K562 (cell line): ENCODE measurements at regions not wholly inside any gene's neighbourhood (a gene's known extent, or its start where the extent isn't known, plus 50 kb on each side); places are given as distances from the start of the nearest gene placed in this dataset.

Source experiments
- ATAC-seq: fragments of 200-7000 bp; cut with Tn5 transposase; 3 replicates; pipeline ENCODE4 v1.9.1; 2020; ENCODE audit warnings: moderate library complexity
- BruUV-seq: library from RNA; stranded (reverse); fragments of 400-500 nt; replicated peaks from 2 replicates; lab custom pipeline; 2021; lab: Mats Ljungman, UMichigan
- CTCF ChIA-PET: fragments of 300-600 bp; formaldehyde crosslinking; extraction: SDS; loops from one replicate; lab custom pipeline; 2021; ENCODE audit warnings: low intra/inter-chr PET ratio; lab: Yijun Ruan, JAX
- POLR2A ChIA-PET: fragments of 300-600, 350-650 bp; sonication (Branson Sonifier 250); formaldehyde crosslinking; extraction: SDS; loops from one replicate; lab custom pipeline; 2021; ENCODE audit warnings: antibody characterized with exemption, inconsistent platforms; lab: Yijun Ruan, JAX
- DNase-seq, 4 experiments: peaks; one replicate each; pipeline versions ENCODE4 v3.0.0 to v3.0.0-alpha.2; 2011 to 2018; ENCODE audit warnings: low spot score in 3 of 4, mixed read lengths in 3 of 4; ENCODE audit errors: extremely low read depth in 1 of 4
- FAIRE-seq: peaks from 2 replicates; lab custom pipeline; 2011; peaks lifted over from hg19 to GRCh38; lab: Jason Lieb, UNC
- H2AFZ ChIP-seq: 2 replicates; pipeline ENCODE4 v1.6.0; 2011; ENCODE audit warnings: low read depth, low read length, control low read depth, inconsistent platforms
- H3K27ac ChIP-seq: fragments of 200-600 bp; 3 replicates; pipeline ENCODE4 v1.8.0; 2011; ENCODE audit warnings: low read depth, mild to moderate bottlenecking, control low read depth, inconsistent platforms, low read length, moderate library complexity, mixed read lengths; ENCODE audit errors: extremely low read depth
- H3K27me3 ChIP-seq, 2 experiments: fragments of 300-600 bp in 1 of 2; 2 replicates in 1 of 2; 3 replicates in 1 of 2; pipeline versions ENCODE4 v1.6.0 to v1.8.0; 2011; ENCODE audit warnings: inconsistent platforms in 2 of 2, low read length in 2 of 2, mild to moderate bottlenecking in 1 of 2, mixed read lengths in 1 of 2, moderate library complexity in 1 of 2; ENCODE audit not compliant: control insufficient read depth in 2 of 2, insufficient read depth in 2 of 2
- H3K36me3 ChIP-seq: fragments of 300-600 bp; 3 replicates; pipeline ENCODE4 v1.8.0; 2011; ENCODE audit warnings: mild to moderate bottlenecking, low read length, inconsistent platforms; ENCODE audit not compliant: control insufficient read depth, insufficient read depth
- H3K4me1 ChIP-seq, 2 experiments: fragments of 200-600 bp in 1 of 2; replicated peaks in 1 of 2; 2 replicates in 1 of 2; 3 replicates in 1 of 2; pipeline versions ENCODE4 v1.5.1 to v1.8.0; 2011; ENCODE audit warnings: inconsistent platforms in 2 of 2, low read length in 2 of 2, mild to moderate bottlenecking in 1 of 2, mixed read lengths in 1 of 2, moderate library complexity in 1 of 2; ENCODE audit not compliant: control insufficient read depth in 2 of 2, insufficient read depth in 2 of 2
- H3K4me2 ChIP-seq: 2 replicates; pipeline ENCODE4 v1.6.1; 2011; ENCODE audit warnings: low read length, control low read depth, inconsistent platforms, mixed read lengths; ENCODE audit not compliant: insufficient read depth
- H3K4me3 ChIP-seq: fragments of 200-600 bp; sonication (generic), shearing (Covaris generic); 2 replicates; pipeline ENCODE4 v1.5.1; 2016; ENCODE audit warnings: control low read depth, inconsistent platforms
- H3K79me2 ChIP-seq: fragments of 200-600 bp; 3 replicates; pipeline ENCODE4 v1.8.0; 2011; ENCODE audit warnings: low read length, inconsistent platforms; ENCODE audit not compliant: control insufficient read depth, insufficient read depth
- H3K9ac ChIP-seq, 2 experiments: 2 replicates each; pipeline versions ENCODE4 v1.6.0 to v1.6.1; 2011; ENCODE audit warnings: low read depth in 2 of 2, low read length in 2 of 2, control low read depth in 1 of 2, inconsistent platforms in 1 of 2, mild to moderate bottlenecking in 1 of 2, mixed read lengths in 1 of 2; ENCODE audit not compliant: insufficient read depth in 1 of 2
- H3K9me1 ChIP-seq: one replicate; pipeline ENCODE4 v1.6.0; 2011; ENCODE audit warnings: inconsistent platforms, mild to moderate bottlenecking, low read length, moderate library complexity; ENCODE audit not compliant: control insufficient read depth, insufficient read depth
- H3K9me3 ChIP-seq: replicated peaks from 2 replicates; pipeline ENCODE4 v1.5.1; 2011; ENCODE audit warnings: low read depth, low read length, inconsistent platforms; ENCODE audit not compliant: control insufficient read depth, insufficient read depth
- H4K20me1 ChIP-seq: replicated peaks from 2 replicates; pipeline ENCODE4 v1.6.1; 2011; ENCODE audit warnings: low read length, inconsistent platforms, mixed read lengths; ENCODE audit not compliant: control insufficient read depth, insufficient read depth
- CEBPG ChIP-seq, 3 experiments: fragments of 200-800 bp in 1 of 3; sonication (Bioruptor generic) in 1 of 3; sonication (generic) in 1 of 3; formaldehyde crosslinking in 1 of 3; IDR thresholded peaks in 2 of 3; conservative IDR thresholded peaks in 1 of 3; 2 replicates each; pipeline versions ENCODE4 v1.6.1 to v1.8.0; 2016 to 2022; ENCODE audit warnings: missing compliant biosample characterization in 2 of 3, missing genetic modification characterization in 2 of 3, mild to moderate bottlenecking in 1 of 3, missing genetic modification reagents in 1 of 3
- ESRRB ChIP-seq: fragments of 250-450 bp; sonication (Bioruptor Pico); IDR thresholded peaks from 2 replicates; pipeline ENCODE4 v1.5.0; 2020; ENCODE audit warnings: mild to moderate bottlenecking, moderate library complexity, borderline replicate concordance
- FIP1L1 ChIP-seq: fragments of 200-400 bp; formaldehyde crosslinking; IDR thresholded peaks from 2 replicates; pipeline ENCODE4 v1.6.1; 2018; ENCODE audit warnings: mild to moderate bottlenecking, low read depth, low read length; ENCODE audit not compliant: poor library complexity, severe bottlenecking
- NCOA1 ChIP-seq: fragments of 450-650 bp; IDR thresholded peaks from 2 replicates; pipeline ENCODE4 v1.6.1; 2016; ENCODE audit warnings: low read depth
- PHB2 ChIP-seq: fragments of 450-650 bp; IDR thresholded peaks from 2 replicates; pipeline ENCODE4 v1.6.1; 2017; ENCODE audit warnings: low read depth
- RBM34 ChIP-seq: fragments of 200-400 bp; formaldehyde crosslinking; IDR thresholded peaks from 2 replicates; pipeline ENCODE4 v1.6.1; 2018; ENCODE audit warnings: low read length, borderline replicate concordance; ENCODE audit not compliant: insufficient read depth
- ZNF217 ChIP-seq: sonication (generic); formaldehyde crosslinking; IDR thresholded peaks from 2 replicates; pipeline ENCODE4 v1.8.0; 2022; ENCODE audit warnings: mild to moderate bottlenecking, missing genetic modification reagents
- ZNF239 ChIP-seq: fragments of 250-450 bp; sonication (Bioruptor Pico); IDR thresholded peaks from 2 replicates; pipeline ENCODE4 v1.4.0; 2020; ENCODE audit warnings: mild to moderate bottlenecking
- WGBS: fragments of 100-300 bp; shearing (Covaris generic); methylation state at CpG from one replicate; pipeline ENCODE4 v1.1.6; 2016; ENCODE audit warnings: low coverage, mixed read lengths; ENCODE audit not compliant: insufficient coverage; ENCODE audit errors: missing lambda C conversion rate; 5-methylcytosine and 5-hydroxymethylcytosine counted together
- in situ Hi-C: fragments of 300-500 bp; cut with MboI; formaldehyde crosslinking; loops from 4 replicates; pipeline ENCODE4 v1.15.0; 2018; ENCODE audit warnings: inconsistent platforms, mixed read lengths
- intact Hi-C: fragments of 100-400 bp; cut with micrococcal nuclease; formaldehyde crosslinking; loops from 2 replicates; pipeline ENCODE4 v1.14.2; 2022
- TF ChIP-seq, protein P1 (sequence below): fragments of 250-450 bp; sonication (Bioruptor Pico); IDR thresholded peaks from 2 replicates; pipeline ENCODE4 v1.6.1; 2021; ENCODE audit warnings: mild to moderate bottlenecking
- TF ChIP-seq, protein P2 (sequence below): sonication (generic); formaldehyde crosslinking; IDR thresholded peaks from 2 replicates; pipeline ENCODE4 v1.9.0; 2022; ENCODE audit warnings: mild to moderate bottlenecking, missing genetic modification reagents
- TF ChIP-seq, protein P3 (sequence below): fragments of 250-450 bp; sonication (Bioruptor Pico); IDR thresholded peaks from 2 replicates; pipeline ENCODE4 v1.8.0; 2022; ENCODE audit warnings: moderate library complexity, mild to moderate bottlenecking, inconsistent platforms

- H3K27ac ChIP-seq, result no peak overlapping the region
- no peak overlapping the region for H3K4me2 ChIP-seq
- CTCF ChIA-PET, result no interaction called here
- H3K4me3 ChIP-seq, result no peak overlapping the region
- WGBS, result 0% methylated on average over 11 of the region's 13 CpGs
- H3K36me3 ChIP-seq, result no peaks in the 10 kb centered on the region
- no peak for FAIRE-seq
- DNase-seq, result no peak
- no peak for ATAC-seq
- no TSS peak for BruUV-seq
- no peaks in the 10 kb centered on the region for H3K9me3 ChIP-seq
- peaks cover 9 to 48% of the 10 kb centered on the region in 2 experiments; a peak in 4 of 5 replicates for H3K27me3 ChIP-seq
- TF ChIP-seq ESRRB (CRISPR knock-in tag) (no peak), NCOA1 (no peak), CEBPG (CRISPR knock-in tag; IDR thresholded peaks at IDR 0.05) (no peak), CEBPG (tag; conservative IDR thresholded peaks at IDR 0.05 in 1 of 2, IDR thresholded peaks at IDR 0.05 in 1 of 2) (no peak), PHB2 (no peak), ZNF239 (CRISPR knock-in tag) (no peak), FIP1L1 (no peak), ZNF217 (CRISPR knock-in tag) (no peak), RBM34 (no peak)
- TF ChIP-seq, protein P1, sequence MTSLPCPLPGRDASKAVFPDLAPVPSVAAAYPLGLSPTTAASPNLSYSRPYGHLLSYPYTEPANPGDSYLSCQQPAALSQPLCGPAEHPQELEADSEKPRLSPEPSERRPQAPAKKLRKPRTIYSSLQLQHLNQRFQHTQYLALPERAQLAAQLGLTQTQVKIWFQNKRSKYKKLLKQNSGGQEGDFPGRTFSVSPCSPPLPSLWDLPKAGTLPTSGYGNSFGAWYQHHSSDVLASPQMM (CRISPR knock-in tag), result no peak
- TF ChIP-seq, protein P2, sequence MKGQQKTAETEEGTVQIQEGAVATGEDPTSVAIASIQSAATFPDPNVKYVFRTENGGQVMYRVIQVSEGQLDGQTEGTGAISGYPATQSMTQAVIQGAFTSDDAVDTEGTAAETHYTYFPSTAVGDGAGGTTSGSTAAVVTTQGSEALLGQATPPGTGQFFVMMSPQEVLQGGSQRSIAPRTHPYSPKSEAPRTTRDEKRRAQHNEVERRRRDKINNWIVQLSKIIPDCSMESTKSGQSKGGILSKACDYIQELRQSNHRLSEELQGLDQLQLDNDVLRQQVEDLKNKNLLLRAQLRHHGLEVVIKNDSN, result no peak
- TF ChIP-seq, protein P3, sequence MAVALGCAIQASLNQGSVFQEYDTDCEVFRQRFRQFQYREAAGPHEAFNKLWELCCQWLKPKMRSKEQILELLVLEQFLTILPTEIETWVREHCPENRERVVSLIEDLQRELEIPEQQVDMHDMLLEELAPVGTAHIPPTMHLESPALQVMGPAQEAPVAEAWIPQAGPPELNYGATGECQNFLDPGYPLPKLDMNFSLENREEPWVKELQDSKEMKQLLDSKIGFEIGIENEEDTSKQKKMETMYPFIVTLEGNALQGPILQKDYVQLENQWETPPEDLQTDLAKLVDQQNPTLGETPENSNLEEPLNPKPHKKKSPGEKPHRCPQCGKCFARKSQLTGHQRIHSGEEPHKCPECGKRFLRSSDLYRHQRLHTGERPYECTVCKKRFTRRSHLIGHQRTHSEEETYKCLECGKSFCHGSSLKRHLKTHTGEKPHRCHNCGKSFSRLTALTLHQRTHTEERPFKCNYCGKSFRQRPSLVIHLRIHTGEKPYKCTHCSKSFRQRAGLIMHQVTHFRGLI (CRISPR knock-in tag), result no peak
- intact Hi-C loops (no loop called here), in situ Hi-C loops (no loop called here)
- H3K79me2 ChIP-seq, result no peaks in the 10 kb centered on the region
- H4K20me1 ChIP-seq, result no peaks in the 10 kb centered on the region; the same call in 1 of the 2 replicates
- no peaks in the 10 kb centered on the region for H3K9me1 ChIP-seq
- no peak overlapping the region for H3K9ac ChIP-seq
- POLR2A ChIA-PET, result no interaction called here
- H3K4me1 ChIP-seq, result no peaks in the 10 kb centered on the region; a peak in 1 of 5 replicates
- H2AFZ ChIP-seq, result no peak overlapping the region
Observed at GRCh38 chr15:31464216-31465082, 137.8 kb downstream of the KLF13 start.
